ENCODE measurements at regions not wholly inside any gene's neighbourhood (a gene's known extent, or its start where the extent isn't known, plus 50 kb on each side); places are given as distances from the start of the nearest gene placed in this dataset.

DNA sequence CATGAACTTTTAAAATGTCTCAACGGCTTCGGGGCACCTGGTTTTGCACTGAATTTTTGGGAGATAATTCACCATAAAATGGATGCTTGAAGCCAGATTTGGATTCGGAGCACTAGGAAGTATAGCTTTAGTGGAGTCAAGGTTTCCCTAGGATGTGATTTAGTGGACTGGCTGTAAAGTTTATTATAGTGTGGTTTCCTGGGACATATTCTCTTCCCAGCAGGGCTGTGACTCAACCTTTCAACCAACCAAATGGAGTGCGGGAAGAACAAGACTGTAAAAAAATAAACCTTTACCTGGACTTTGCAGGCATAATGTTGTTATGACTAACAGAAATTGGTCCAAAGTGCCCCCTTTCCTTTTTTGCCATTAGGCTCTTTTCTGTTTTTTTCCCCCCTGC, 327.4 kb upstream of the MAN1A1 start:
- TF ChIP-seq POLR2A (IDR thresholded peaks at IDR 0.05; ENCODE audit: low read depth, low read length) (no peak), POLR2AphosphoS5 (IDR thresholded peaks at IDR 0.05; ENCODE audit: low read depth, low read length) (no peak)
